ENCODE measurements at regions not wholly inside any gene's neighbourhood (a gene's known extent, or its start where the extent isn't known, plus 50 kb on each side); places are given as distances from the start of the nearest gene placed in this dataset.

GRCh38 chr3:124229836-124230235 lies 237.9 kb upstream of the ROPN1 start:
- Histone ChIP-seq H3K4me1 (ENCODE audit: control insufficient read depth, extremely low read depth, insufficient read depth, low read length) (peaks cover 7% of the 10 kb centered on the region), H3K27ac (ENCODE audit: insufficient read depth, low read depth, low read length) (no peak overlapping the region), H4K20me1 (replicated peaks; ENCODE audit: control insufficient read depth, extremely low read depth, insufficient read depth, low read length) (no peaks in the 10 kb centered on the region), H3K79me2 (ENCODE audit: control insufficient read depth, insufficient read depth, low read length) (no peaks in the 10 kb centered on the region), H3K4me3 (replicated peaks in 1 of 3; ENCODE audit: insufficient read depth in 1 of 3, low read depth in 1 of 3, low read length in 3 of 3) (no peak overlapping the region), H3K27me3 (ENCODE audit: control insufficient read depth in 2 of 2, insufficient read depth in 2 of 2, low read length in 2 of 2) (peaks cover 0 to 2% of the 10 kb centered on the region in 2 experiments), H3K36me3 (ENCODE audit: control insufficient read depth in 2 of 2, extremely low read depth in 1 of 2, insufficient read depth in 2 of 2, low read length in 2 of 2) (no peaks in the 10 kb centered on the region), H3K9me3 (replicated peaks; ENCODE audit: control insufficient read depth, insufficient read depth, low read length) (no peaks in the 10 kb centered on the region), H3K4me2 (ENCODE audit: insufficient read depth, low read length) (no peak overlapping the region), H2AFZ (ENCODE audit: low read depth, low read length) (no peak overlapping the region), H3K9me1 (replicated peaks; ENCODE audit: control insufficient read depth, extremely low read depth, insufficient read depth, low read length) (no peaks in the 10 kb centered on the region), H3K9ac (replicated peaks; ENCODE audit: extremely low read depth, insufficient read depth, low read length) (no peak overlapping the region)
- TF ChIP-seq POLR2AphosphoS5 (IDR thresholded peaks at IDR 0.05; ENCODE audit: insufficient read depth, low read depth, low read length): no peak
- no peak for TF ChIP-seq JUN (IDR thresholded peaks at IDR 0.05; ENCODE audit: borderline replicate concordance, insufficient read depth, insufficient read length, low read depth)
- TF ChIP-seq FOS (IDR thresholded peaks at IDR 0.05; ENCODE audit: borderline replicate concordance, insufficient read depth, low read length): no peak
- no peak for TF ChIP-seq EZH2 (IDR thresholded peaks at IDR 0.05; ENCODE audit: borderline replicate concordance, low read depth, low read length, severe bottlenecking)
- no peak for TF ChIP-seq MAX (IDR thresholded peaks at IDR 0.05; ENCODE audit: insufficient read depth, insufficient read length)
- no peak for TF ChIP-seq GATA2 (IDR thresholded peaks at IDR 0.05; ENCODE audit: insufficient read depth, insufficient read length, low read depth, low read length)
- TF ChIP-seq MYC (IDR thresholded peaks at IDR 0.05; ENCODE audit: low read depth, low read length): no peak
- TF ChIP-seq CTCF (IDR thresholded peaks at IDR 0.05; ENCODE audit: extremely low read depth in 1 of 2, insufficient read depth in 1 of 2, low read depth in 1 of 2, low read length in 2 of 2): no peak
- no peak for TF ChIP-seq POLR2A (IDR thresholded peaks at IDR 0.05; ENCODE audit: low read depth, low read length)
- FAIRE-seq: no peak
- ChIA-PET POLR2A (no interaction called here), CTCF (no interaction called here)
- no TSS peak for BruUV-seq (replicated peaks)
- no peak for DNase-seq (ENCODE audit: low read depth, low spot score)
- intact Hi-C loops (cut with micrococcal nuclease) (no loop called here), dilution Hi-C loops (cut with MboI; ENCODE audit: extremely low pct_ligation_motif_present, low sequenced_read_pairs) (no loop called here)
